BLaER1 (cell line): ENCODE measurements at regions not wholly inside any gene's neighbourhood (a gene's known extent, or its start where the extent isn't known, plus 50 kb on each side); places are given as distances from the start of the nearest gene placed in this dataset.

Experiments
- H3K27ac ChIP-seq: shearing (Covaris generic); formaldehyde crosslinking; 2 replicates; pipeline ENCODE4 v1.8.1; 2022
- H3K27me3 ChIP-seq: shearing (Covaris generic); formaldehyde crosslinking; 2 replicates; pipeline ENCODE4 v1.8.1; 2022
- H3K36me3 ChIP-seq: shearing (Covaris generic); formaldehyde crosslinking; 2 replicates; pipeline ENCODE4 v1.8.1; 2022
- H3K4me1 ChIP-seq: shearing (Covaris generic); formaldehyde crosslinking; 2 replicates; pipeline ENCODE4 v1.8.1; 2022
- H3K4me2 ChIP-seq: shearing (Covaris generic); formaldehyde crosslinking; 2 replicates; pipeline ENCODE4 v1.8.1; 2022
- H3K4me3 ChIP-seq: shearing (Covaris generic); formaldehyde crosslinking; 2 replicates; pipeline ENCODE4 v1.8.1; 2022
- H3K9ac ChIP-seq: shearing (Covaris generic); formaldehyde crosslinking; 2 replicates; pipeline ENCODE4 v1.8.1; 2022
- H3K9me3 ChIP-seq: shearing (Covaris generic); formaldehyde crosslinking; 2 replicates; pipeline ENCODE4 v1.8.1; 2022
- H4K20me1 ChIP-seq: shearing (Covaris generic); formaldehyde crosslinking; 2 replicates; pipeline ENCODE4 v1.8.1; 2022
- Cebpa-rat ChIP-seq: shearing (Covaris generic); IDR thresholded peaks from 2 replicates; pipeline ENCODE4 v1.8.1; 2022

DNA sequence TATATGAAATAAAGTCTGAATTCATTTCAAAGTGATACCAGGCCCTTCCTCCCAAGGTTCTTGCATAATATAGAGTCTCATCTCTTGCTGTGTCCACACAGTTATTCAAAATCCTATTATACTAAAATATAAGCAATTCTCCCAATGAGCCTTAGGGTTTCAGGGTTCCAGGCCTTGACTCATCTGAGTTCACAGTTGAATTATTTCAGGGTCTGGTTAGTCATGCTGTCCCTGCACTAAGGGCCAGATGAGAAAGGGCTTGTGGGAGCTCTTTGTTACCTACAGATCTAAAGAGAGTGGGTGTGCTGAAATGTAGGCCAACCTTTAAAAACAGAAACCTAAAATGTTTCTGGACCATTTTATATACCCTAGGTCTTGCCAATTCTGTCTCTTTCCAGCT lies 337.5 kb upstream of the LRRC7 start:
- H3K27ac ChIP-seq = no peak overlapping the region
- no peak for TF ChIP-seq Cebpa-rat
- no peaks in the 10 kb centered on the region for H3K4me1 ChIP-seq
- no peaks in the 10 kb centered on the region for H4K20me1 ChIP-seq
- no peak overlapping the region for H3K4me2 ChIP-seq
- H3K9ac ChIP-seq = no peak overlapping the region
- H3K36me3 ChIP-seq = no peaks in the 10 kb centered on the region
- H3K4me3 ChIP-seq = no peak overlapping the region
- no peaks in the 10 kb centered on the region for H3K9me3 ChIP-seq
- H3K27me3 ChIP-seq = no peaks in the 10 kb centered on the region

DNA sequence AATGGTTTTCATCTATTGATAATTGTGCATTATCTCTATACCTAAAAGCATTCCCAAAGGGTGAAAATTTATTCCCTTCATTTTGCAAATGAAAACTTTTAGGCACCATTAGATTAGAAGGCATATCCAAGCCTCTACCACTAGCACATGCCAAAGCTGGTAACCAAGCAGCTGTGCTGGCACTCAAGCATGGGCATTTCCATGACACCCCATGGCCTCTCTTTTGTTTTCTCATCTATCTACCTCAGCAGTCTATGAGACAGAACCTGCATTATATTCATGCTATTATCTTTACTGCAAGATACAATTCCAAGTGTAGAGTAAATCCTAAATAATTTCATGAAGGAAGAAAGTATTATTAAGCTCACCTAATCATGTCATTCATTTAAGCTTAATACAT lies 334.3 kb upstream of the LRRC7 start:
- no peak for TF ChIP-seq Cebpa-rat
- Histone ChIP-seq H3K27me3 (no peaks in the 10 kb centered on the region), H3K36me3 (no peaks in the 10 kb centered on the region), H3K9me3 (no peaks in the 10 kb centered on the region), H4K20me1 (no peaks in the 10 kb centered on the region), H3K4me1 (no peaks in the 10 kb centered on the region), H3K27ac (no peak overlapping the region), H3K4me3 (no peak overlapping the region), H3K4me2 (no peak overlapping the region), H3K9ac (no peak overlapping the region)

DNA sequence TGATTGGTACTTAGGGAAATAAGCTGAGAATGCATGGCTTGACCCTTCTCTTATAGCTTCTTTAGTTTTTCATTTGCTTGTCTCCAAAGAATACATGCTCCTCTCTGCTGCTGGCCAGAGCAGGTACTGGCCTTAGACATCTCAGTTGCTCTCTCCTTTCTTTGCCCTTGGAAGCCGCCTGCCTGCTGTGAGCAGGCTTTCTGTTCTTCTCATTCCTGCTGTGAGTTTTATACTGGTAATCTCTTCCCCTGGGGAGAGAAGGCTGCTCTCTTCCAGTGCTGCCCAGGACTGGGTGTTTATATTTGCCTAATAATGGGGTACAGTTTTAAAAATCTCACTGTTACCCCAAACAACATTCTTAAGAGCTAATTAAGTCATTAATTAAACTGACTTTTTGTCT lies 323.5 kb upstream of the LRRC7 start:
- Histone ChIP-seq H3K27ac (no peak overlapping the region), H3K36me3 (no peaks in the 10 kb centered on the region), H3K4me2 (no peak overlapping the region), H3K27me3 (no peaks in the 10 kb centered on the region), H3K4me3 (no peak overlapping the region), H4K20me1 (no peaks in the 10 kb centered on the region), H3K9ac (no peak overlapping the region), H3K9me3 (no peaks in the 10 kb centered on the region), H3K4me1 (no peaks in the 10 kb centered on the region)
- TF ChIP-seq Cebpa-rat = no peak

DNA sequence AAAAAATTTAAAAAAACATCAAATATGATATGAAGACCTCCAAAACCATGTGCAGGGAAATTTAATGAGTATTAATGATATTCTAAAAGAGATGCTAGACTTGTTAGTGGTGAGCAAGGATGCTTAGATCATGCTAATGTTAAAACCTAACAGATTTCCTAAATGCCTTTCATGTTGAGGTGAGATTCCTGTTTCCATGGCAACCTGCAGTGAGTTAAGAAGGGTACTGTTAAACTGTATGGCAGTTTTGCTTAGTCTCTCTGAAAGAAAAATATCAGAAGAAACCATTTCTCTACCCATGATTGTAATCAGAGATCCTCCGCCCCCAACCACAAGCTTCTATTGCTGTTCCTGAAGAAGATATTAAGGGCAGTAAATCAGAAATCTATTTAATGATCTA lies 321.6 kb upstream of the LRRC7 start:
- TF ChIP-seq Cebpa-rat = no peak
- Histone ChIP-seq H3K4me1 (no peaks in the 10 kb centered on the region), H3K27ac (no peak overlapping the region), H4K20me1 (no peaks in the 10 kb centered on the region), H3K4me3 (no peak overlapping the region), H3K4me2 (no peak overlapping the region), H3K36me3 (no peaks in the 10 kb centered on the region), H3K9ac (no peak overlapping the region), H3K9me3 (no peaks in the 10 kb centered on the region), H3K27me3 (no peaks in the 10 kb centered on the region)

DNA sequence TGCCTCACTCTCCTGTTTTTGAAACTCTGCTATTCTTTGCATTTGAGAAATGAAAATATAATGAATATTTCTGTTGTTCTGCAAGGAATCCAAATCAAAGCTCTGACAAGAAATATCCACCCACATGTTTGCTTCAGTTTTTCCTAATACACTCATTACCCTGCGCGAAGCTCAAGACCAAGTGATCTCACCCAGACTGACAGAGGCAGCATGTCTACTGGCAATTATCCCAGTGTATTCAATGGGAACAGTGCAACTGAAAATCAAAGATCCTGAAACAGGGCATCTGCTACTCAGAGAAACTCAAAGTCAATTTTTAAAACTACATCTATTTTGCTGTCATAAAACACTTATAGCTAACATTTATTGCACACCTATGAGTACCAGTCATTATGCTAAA lies 321.0 kb upstream of the LRRC7 start:
- Histone ChIP-seq H3K4me3 (no peak overlapping the region), H3K27ac (no peak overlapping the region), H4K20me1 (no peaks in the 10 kb centered on the region), H3K9me3 (no peaks in the 10 kb centered on the region), H3K27me3 (no peaks in the 10 kb centered on the region), H3K4me2 (no peak overlapping the region), H3K4me1 (no peaks in the 10 kb centered on the region), H3K9ac (no peak overlapping the region), H3K36me3 (no peaks in the 10 kb centered on the region)
- no peak for TF ChIP-seq Cebpa-rat

DNA sequence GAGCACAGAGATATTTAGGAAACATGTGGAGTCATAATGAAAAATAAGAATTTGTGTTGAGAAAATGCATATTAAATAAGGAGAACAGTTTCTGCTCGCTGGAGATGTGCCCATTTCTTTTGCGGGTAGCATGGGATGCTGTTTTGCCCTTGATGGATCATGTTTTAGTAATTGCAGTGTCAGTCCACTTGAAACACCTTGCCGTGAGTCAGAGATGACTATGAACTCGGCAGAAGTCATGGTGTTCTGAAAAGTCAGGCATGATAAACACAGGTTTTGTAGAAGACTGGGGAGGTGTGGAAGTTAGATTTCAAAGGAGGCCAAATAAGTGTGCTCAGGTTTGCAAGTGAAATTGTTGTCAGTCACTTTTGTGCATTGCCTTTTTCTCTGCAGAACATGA lies 315.0 kb upstream of the LRRC7 start:
- H3K4me2 ChIP-seq = no peak overlapping the region
- no peaks in the 10 kb centered on the region for H3K9me3 ChIP-seq
- H3K4me3 ChIP-seq = no peak overlapping the region
- TF ChIP-seq Cebpa-rat = no peak
- H3K9ac ChIP-seq = no peak overlapping the region
- no peak overlapping the region for H3K27ac ChIP-seq
- no peaks in the 10 kb centered on the region for H3K36me3 ChIP-seq
- no peaks in the 10 kb centered on the region for H3K4me1 ChIP-seq
- H4K20me1 ChIP-seq = no peaks in the 10 kb centered on the region
- no peaks in the 10 kb centered on the region for H3K27me3 ChIP-seq

DNA sequence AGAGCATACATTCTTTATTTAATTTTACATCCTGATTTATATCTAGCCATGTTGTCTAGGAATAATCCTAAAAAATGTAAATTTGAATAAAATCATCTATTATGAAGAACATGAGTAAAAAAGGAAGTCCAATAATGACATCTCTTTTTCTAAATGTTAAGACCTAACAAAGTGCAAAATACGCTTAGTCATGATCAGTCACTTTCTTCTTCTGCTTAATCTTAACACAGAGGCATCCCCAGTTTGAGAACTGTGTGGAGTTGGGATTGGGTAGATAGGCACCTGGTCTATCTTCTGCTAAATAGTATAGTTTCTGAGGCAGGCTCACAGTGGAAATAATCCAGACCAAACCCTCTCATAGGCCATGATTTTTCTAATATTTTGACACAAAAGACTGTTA lies 311.7 kb upstream of the LRRC7 start:
- Histone ChIP-seq H3K9me3 (no peaks in the 10 kb centered on the region), H3K9ac (no peak overlapping the region), H3K4me2 (no peak overlapping the region), H3K4me1 (no peaks in the 10 kb centered on the region), H3K27me3 (no peaks in the 10 kb centered on the region), H3K27ac (no peak overlapping the region), H4K20me1 (no peaks in the 10 kb centered on the region), H3K4me3 (no peak overlapping the region), H3K36me3 (no peaks in the 10 kb centered on the region)
- TF ChIP-seq Cebpa-rat = no peak

DNA sequence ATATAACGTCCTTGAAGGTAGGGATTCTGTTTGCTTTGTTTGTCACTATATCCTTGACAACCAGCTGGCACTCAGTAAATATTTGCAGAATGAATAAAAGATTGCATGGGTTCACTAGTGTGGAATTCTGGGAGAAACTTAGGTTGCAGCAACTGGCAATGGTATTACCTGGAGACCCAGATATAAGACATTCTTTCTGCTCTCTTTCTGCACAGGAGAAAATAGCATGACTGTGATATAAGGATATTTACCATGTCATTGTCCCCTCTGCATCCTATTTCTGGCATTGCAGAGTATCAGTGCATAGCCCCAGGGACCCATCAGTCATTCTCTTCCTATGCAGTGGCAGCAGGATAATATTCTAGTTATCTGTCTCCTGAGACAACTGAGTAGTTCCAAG lies 308.9 kb upstream of the LRRC7 start:
- peaks cover under 1% of the 10 kb centered on the region for H3K4me1 ChIP-seq
- H3K36me3 ChIP-seq = no peaks in the 10 kb centered on the region
- no peak overlapping the region for H3K4me2 ChIP-seq
- no peak overlapping the region for H3K27ac ChIP-seq
- H4K20me1 ChIP-seq = no peaks in the 10 kb centered on the region
- H3K9ac ChIP-seq = no peak overlapping the region
- H3K9me3 ChIP-seq = no peaks in the 10 kb centered on the region
- no peak overlapping the region for H3K4me3 ChIP-seq
- no peaks in the 10 kb centered on the region for H3K27me3 ChIP-seq
- no peak for TF ChIP-seq Cebpa-rat

DNA sequence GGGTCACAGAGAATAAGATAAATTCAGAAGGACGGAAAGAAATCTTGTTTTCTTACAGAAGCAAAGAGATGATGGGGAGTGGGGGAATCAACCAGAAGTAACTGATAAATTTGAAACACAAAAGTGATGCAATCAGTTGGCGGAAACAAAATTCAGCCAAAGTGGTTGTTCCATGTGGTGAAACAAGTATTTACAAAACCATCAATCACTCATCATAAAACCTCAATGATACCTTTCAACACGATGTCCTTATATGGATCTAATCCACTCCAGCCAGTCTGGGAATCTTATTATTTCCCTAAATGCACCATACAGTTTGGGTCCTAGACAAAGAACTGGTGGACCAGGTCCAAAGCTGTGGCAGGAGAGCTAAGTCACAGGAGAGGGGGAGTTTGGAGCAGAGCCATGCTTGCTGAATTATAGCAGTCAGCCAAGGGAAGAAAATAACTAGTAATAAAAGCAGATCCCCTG lies 303.8 kb upstream of the LRRC7 start:
- no peak overlapping the region for H3K9ac ChIP-seq
- H4K20me1 ChIP-seq = no peaks in the 10 kb centered on the region
- H3K27ac ChIP-seq = no peak overlapping the region
- no peaks in the 10 kb centered on the region for H3K36me3 ChIP-seq
- no peak for TF ChIP-seq Cebpa-rat
- H3K27me3 ChIP-seq = no peaks in the 10 kb centered on the region
- H3K9me3 ChIP-seq = no peaks in the 10 kb centered on the region
- H3K4me1 ChIP-seq = peaks cover 8% of the 10 kb centered on the region
- no peak overlapping the region for H3K4me3 ChIP-seq
- H3K4me2 ChIP-seq = peak overlapping the region; percentile 28

DNA sequence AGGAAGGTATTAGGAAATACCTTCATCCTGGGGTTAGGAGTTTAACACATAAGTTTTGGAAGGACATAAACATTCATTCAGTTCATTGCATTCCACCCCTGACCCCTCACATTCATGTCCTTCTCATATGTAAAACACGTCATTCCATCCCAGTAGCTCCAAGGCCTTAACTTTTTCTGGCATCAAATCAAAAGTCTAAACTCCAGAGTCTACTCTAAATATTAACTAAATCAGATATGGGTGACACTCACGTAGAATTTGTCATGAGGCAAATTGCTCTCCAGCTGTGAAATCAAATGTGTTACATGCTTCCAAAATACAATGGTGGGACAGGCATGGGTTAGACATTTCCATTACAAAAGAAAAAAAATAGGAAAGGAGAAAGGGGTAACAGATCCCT lies 298.2 kb upstream of the LRRC7 start:
- no peak overlapping the region for H3K4me2 ChIP-seq
- no peaks in the 10 kb centered on the region for H3K36me3 ChIP-seq
- no peaks in the 10 kb centered on the region for H4K20me1 ChIP-seq
- H3K4me3 ChIP-seq = no peak overlapping the region
- TF ChIP-seq Cebpa-rat = no peak
- H3K9ac ChIP-seq = no peak overlapping the region
- no peaks in the 10 kb centered on the region for H3K27me3 ChIP-seq
- no peak overlapping the region for H3K27ac ChIP-seq
- no peaks in the 10 kb centered on the region for H3K9me3 ChIP-seq
- H3K4me1 ChIP-seq = peaks cover under 1% of the 10 kb centered on the region

DNA sequence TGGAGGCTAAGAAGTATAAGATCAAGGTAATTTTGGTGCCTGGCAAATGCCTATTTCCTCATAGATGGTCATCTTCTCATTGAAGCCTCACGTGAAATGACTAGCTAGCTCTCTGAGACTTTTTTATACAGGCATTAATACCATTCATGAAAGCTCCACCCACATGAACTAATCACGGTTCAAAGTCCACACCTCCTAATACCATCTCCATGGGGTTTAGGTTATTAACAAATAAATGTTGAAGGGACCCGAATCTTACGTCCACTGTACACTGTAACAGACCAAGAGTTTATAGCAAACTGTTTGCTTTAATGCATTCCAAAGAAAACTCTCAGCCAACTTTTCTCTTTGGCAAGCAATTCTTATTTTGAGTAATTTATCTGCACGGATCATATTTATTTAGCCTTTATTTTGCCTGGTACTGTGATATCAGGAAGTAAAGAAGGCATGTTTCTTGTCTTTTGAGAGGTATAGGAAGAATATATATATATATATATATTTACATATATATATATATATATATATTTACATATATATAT lies 296.1 kb upstream of the LRRC7 start:
- Histone ChIP-seq H3K9ac (no peak overlapping the region), H3K36me3 (no peaks in the 10 kb centered on the region), H3K27ac (no peak overlapping the region), H4K20me1 (no peaks in the 10 kb centered on the region), H3K4me3 (no peak overlapping the region), H3K4me1 (no peaks in the 10 kb centered on the region), H3K9me3 (no peaks in the 10 kb centered on the region), H3K27me3 (no peaks in the 10 kb centered on the region), H3K4me2 (no peak overlapping the region)
- TF ChIP-seq Cebpa-rat = no peak
